ENCODE measurements at regions not wholly inside any gene's neighbourhood (a gene's known extent, or its start where the extent isn't known, plus 50 kb on each side); places are given as distances from the start of the nearest gene placed in this dataset.

GRCh38 chr12:89858718-89859117, 150.1 kb upstream of the ATP2B1 start:
- H3K4me3 Mint-ChIP-seq: no peak overlapping the region
- no peak for DNase-seq
- no CpG with 5 or more reads among the region's 3 CpGs for WGBS (ENCODE audit: extremely low coverage, insufficient read length, low lambda C conversion rate)
- Histone ChIP-seq H2BK20ac (ENCODE audit: low read depth, low read length, poor library complexity, severe bottlenecking) (no peak overlapping the region), H3K23me2 (ENCODE audit: insufficient read length, low read depth, low read length, poor library complexity, severe bottlenecking) (no peaks in the 10 kb centered on the region), H3K56ac (ENCODE audit: insufficient read length, low read depth, low read length) (no peak overlapping the region), H3K4me2 (ENCODE audit: insufficient read depth, insufficient read length, low read length) (no peak overlapping the region), H2AK5ac (ENCODE audit: insufficient read length, low read length) (no peak overlapping the region), H3K9me3 (ENCODE audit: control insufficient read depth, low read depth, low read length) (no peaks in the 10 kb centered on the region), H4K8ac (replicated peaks; ENCODE audit: insufficient read length, low read depth, low read length) (no peak overlapping the region), H3K4ac (ENCODE audit: low read depth, low read length) (no peak overlapping the region), H2BK12ac (ENCODE audit: insufficient read length, low read depth, low read length) (no peak overlapping the region), H4K91ac (ENCODE audit: insufficient read length, low read depth, low read length) (no peak overlapping the region), H3K27me3 (ENCODE audit: insufficient read depth, low read length) (peaks cover 2% of the 10 kb centered on the region; the same call in 1 of the 2 replicates), H3K4me1 (ENCODE audit: insufficient read depth, low read length) (no peaks in the 10 kb centered on the region), H4K5ac (ENCODE audit: insufficient read length, low read depth, low read length) (no peak overlapping the region), H4K20me1 (ENCODE audit: control insufficient read depth, insufficient read depth, insufficient read length) (no peaks in the 10 kb centered on the region), H3K27ac (ENCODE audit: insufficient read length, low read depth, low read length) (no peak overlapping the region), H3K14ac (ENCODE audit: insufficient read depth, low read length) (no peak overlapping the region), H3K23ac (ENCODE audit: insufficient read length, low read depth, low read length) (no peak overlapping the region), H2BK120ac (ENCODE audit: low read depth, low read length, poor library complexity, severe bottlenecking) (no peak overlapping the region), H3K79me2 (ENCODE audit: insufficient read depth, low read length) (no peaks in the 10 kb centered on the region), H3K9ac (ENCODE audit: extremely low read depth, insufficient read length, low read length) (no peak overlapping the region), H2AFZ (ENCODE audit: low read length) (no peak overlapping the region), H3K79me1 (ENCODE audit: insufficient read depth, low read depth, low read length, poor library complexity, severe bottlenecking) (no peaks in the 10 kb centered on the region), H3T11ph (ENCODE audit: low read length) (no peak overlapping the region), H2BK15ac (ENCODE audit: low read depth, low read length) (no peak overlapping the region), H3K18ac (ENCODE audit: insufficient read length, low read depth, low read length) (no peak overlapping the region), H2BK5ac (ENCODE audit: insufficient read length, low read length) (no peak overlapping the region)
- peaks cover 6% of the 10 kb centered on the region for H3K27me3 Mint-ChIP-seq (ENCODE audit: low read depth)
- peaks cover 9 to 14% of the 10 kb centered on the region in 2 experiments for H3K4me1 Mint-ChIP-seq
- H3K36me3 Mint-ChIP-seq (ENCODE audit: insufficient read depth in 1 of 3, low read depth in 3 of 3): no peaks in the 10 kb centered on the region; a peak in 1 of 7 replicates
- H3K9me3 Mint-ChIP-seq: peaks cover 0 to 3% of the 10 kb centered on the region in 2 experiments; a peak in 1 of 5 replicates
- H3K27ac Mint-ChIP-seq: no peak overlapping the region
- TF ChIP-seq, protein P1, sequence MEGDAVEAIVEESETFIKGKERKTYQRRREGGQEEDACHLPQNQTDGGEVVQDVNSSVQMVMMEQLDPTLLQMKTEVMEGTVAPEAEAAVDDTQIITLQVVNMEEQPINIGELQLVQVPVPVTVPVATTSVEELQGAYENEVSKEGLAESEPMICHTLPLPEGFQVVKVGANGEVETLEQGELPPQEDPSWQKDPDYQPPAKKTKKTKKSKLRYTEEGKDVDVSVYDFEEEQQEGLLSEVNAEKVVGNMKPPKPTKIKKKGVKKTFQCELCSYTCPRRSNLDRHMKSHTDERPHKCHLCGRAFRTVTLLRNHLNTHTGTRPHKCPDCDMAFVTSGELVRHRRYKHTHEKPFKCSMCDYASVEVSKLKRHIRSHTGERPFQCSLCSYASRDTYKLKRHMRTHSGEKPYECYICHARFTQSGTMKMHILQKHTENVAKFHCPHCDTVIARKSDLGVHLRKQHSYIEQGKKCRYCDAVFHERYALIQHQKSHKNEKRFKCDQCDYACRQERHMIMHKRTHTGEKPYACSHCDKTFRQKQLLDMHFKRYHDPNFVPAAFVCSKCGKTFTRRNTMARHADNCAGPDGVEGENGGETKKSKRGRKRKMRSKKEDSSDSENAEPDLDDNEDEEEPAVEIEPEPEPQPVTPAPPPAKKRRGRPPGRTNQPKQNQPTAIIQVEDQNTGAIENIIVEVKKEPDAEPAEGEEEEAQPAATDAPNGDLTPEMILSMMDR (conservative IDR thresholded peaks at IDR 0.05): no peak

All from H9 (cell line).